HepG2 (cell line): ENCODE measurements at regions not wholly inside any gene's neighbourhood (a gene's known extent, or its start where the extent isn't known, plus 50 kb on each side); places are given as distances from the start of the nearest gene placed in this dataset.
A peak's percentile ranks its signal among the peaks of the same experiment; 100 is the strongest.

Experiments
- CBFB ChIP-seq: sonication (generic); formaldehyde crosslinking; IDR thresholded peaks from 2 replicates; pipeline ENCODE4 v1.4.0; 2020; ENCODE audit warnings: missing genetic modification reagents
- DMAP1 ChIP-seq: IDR thresholded peaks from 2 replicates; pipeline ENCODE4 v1.6.1; 2016
- FOXP4 ChIP-seq: sonication (generic); formaldehyde crosslinking; IDR thresholded peaks from 2 replicates; pipeline ENCODE4 v1.4.0; 2020; ENCODE audit warnings: missing genetic modification reagents
- GLMP ChIP-seq: sonication (generic); formaldehyde crosslinking; IDR thresholded peaks from 2 replicates; pipeline ENCODE4 v1.9.0; 2021; ENCODE audit warnings: missing genetic modification reagents, mild to moderate bottlenecking, borderline replicate concordance
- IRX3 ChIP-seq: sonication (generic); formaldehyde crosslinking; IDR thresholded peaks from 2 replicates; pipeline ENCODE4 v1.8.1; 2023; ENCODE audit warnings: mild to moderate bottlenecking, low read depth, missing genetic modification reagents, borderline replicate concordance
- KDM4B ChIP-seq: sonication (generic); formaldehyde crosslinking; IDR thresholded peaks from 2 replicates; pipeline ENCODE4 v1.4.0; 2020; ENCODE audit warnings: missing genetic modification reagents
- KLF11 ChIP-seq: IDR thresholded peaks from 2 replicates; pipeline ENCODE4 v1.6.1; 2016; ENCODE audit warnings: missing compliant biosample characterization
- NBN ChIP-seq: fragments of 450-650 bp; conservative IDR thresholded peaks from 2 replicates; pipeline ENCODE4 v1.6.1; 2017
- NFE2 ChIP-seq: sonication (generic); formaldehyde crosslinking; IDR thresholded peaks from 2 replicates; pipeline ENCODE4 v1.4.0; 2020; ENCODE audit warnings: missing genetic modification reagents
- ZBTB14 ChIP-seq: sonication (generic); formaldehyde crosslinking; IDR thresholded peaks from 2 replicates; pipeline ENCODE4 v1.4.0; 2020; ENCODE audit warnings: missing genetic modification reagents
- ZNF280B ChIP-seq: sonication (generic); formaldehyde crosslinking; IDR thresholded peaks from 2 replicates; pipeline ENCODE4 v1.5.0; 2020; ENCODE audit warnings: missing genetic modification reagents, mild to moderate bottlenecking, borderline replicate concordance
- ZNF329 ChIP-seq: sonication (generic); formaldehyde crosslinking; IDR thresholded peaks from 2 replicates; pipeline ENCODE4 v1.9.0; 2021; ENCODE audit warnings: low read depth, mild to moderate bottlenecking, missing genetic modification reagents
- ZNF407 ChIP-seq: sonication (generic); formaldehyde crosslinking; IDR thresholded peaks from one replicate; pipeline ENCODE4 v1.5.1; 2020; ENCODE audit warnings: mild to moderate bottlenecking, missing genetic modification reagents; ENCODE audit errors: not compliant biosample characterization
- ZNF788 ChIP-seq: sonication (generic); formaldehyde crosslinking; IDR thresholded peaks from 2 replicates; pipeline ENCODE4 v1.5.0; 2020; ENCODE audit warnings: mild to moderate bottlenecking, missing genetic modification reagents, borderline replicate concordance
- ZZZ3 ChIP-seq: sonication (generic); formaldehyde crosslinking; IDR thresholded peaks from 2 replicates; pipeline ENCODE4 v1.4.0; 2020; ENCODE audit warnings: missing genetic modification reagents, mild to moderate bottlenecking, borderline replicate concordance

GRCh38 chr6:4018171-4018923, 60.6 kb downstream of the FAM217A start (continued):
- peak; percentile 45; the same call in 1 of the 2 replicates for TF ChIP-seq ZBTB14 (CRISPR knock-in tag)
- peak; percentile 89 for TF ChIP-seq IRX3 (CRISPR knock-in tag)
- peak; percentile 84 for TF ChIP-seq DMAP1
- peak; percentile 38; the same call in 1 of the 2 replicates for TF ChIP-seq KDM4B
- TF ChIP-seq ZNF329 (CRISPR knock-in tag) = peak; percentile 82; the same call in 1 of the 2 replicates
- 0 out of 2 replicates have a peak, but pooled peaks have one; percentile 29 for TF ChIP-seq FOXP4
- TF ChIP-seq ZNF788 (CRISPR knock-in tag) = peak; percentile 98
- TF ChIP-seq ZZZ3 = peak; percentile 99
- peak; percentile 98 for TF ChIP-seq ZNF407 (CRISPR knock-in tag)
- TF ChIP-seq ZNF280B (CRISPR knock-in tag) = peak; percentile 98; the same call in 1 of the 2 replicates
- TF ChIP-seq CBFB (CRISPR knock-in tag) = peak; percentile 90
- no peak for TF ChIP-seq NBN
- no peak for TF ChIP-seq NFE2 (CRISPR knock-in tag)
- no peak for TF ChIP-seq GLMP (CRISPR knock-in tag)
- no peak for TF ChIP-seq KLF11 (CRISPR knock-in tag)
